Stimulated activated CD8-positive, alpha-beta memory T cell treated with anti-CD3 and anti-CD28 coated beads, Interleukin-7, amount 100 ng/mL, for 48 hours (primary cell): ENCODE measurements at regions not wholly inside any gene's neighbourhood (a gene's known extent, or its start where the extent isn't known, plus 50 kb on each side); places are given as distances from the start of the nearest gene placed in this dataset.
"Not testable (repeated sequence)": the region's sequence is repeated elsewhere in the genome, so short reads cannot be mapped to it uniquely, and the experiment has no call there.

Experiments
- DNase-seq, 2 donors: peaks; one replicate each; pipeline ENCODE4 v3.0.0-alpha.2; 2020; ENCODE audit warnings: low read depth in 1 of 2; ENCODE audit errors: extremely low read depth in 1 of 2

DNA sequence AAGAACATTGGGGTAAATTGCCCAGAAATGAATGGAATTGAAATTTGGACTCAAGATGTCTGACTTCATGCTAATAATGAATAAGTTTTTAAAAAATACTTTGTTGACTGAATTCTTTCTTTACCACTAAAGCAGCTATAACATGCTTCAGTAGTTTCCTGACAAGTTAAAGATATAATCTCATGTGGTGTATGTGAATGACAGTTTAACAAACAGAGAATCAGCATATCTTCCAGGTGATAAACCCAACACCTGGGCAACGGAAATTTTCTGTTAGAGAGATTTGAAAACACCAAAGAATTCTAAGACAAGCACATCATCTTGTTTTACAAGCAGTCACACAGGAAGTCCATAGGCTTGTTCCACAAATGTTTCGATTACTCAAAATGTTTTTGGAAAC is 372.6 kb upstream of the VRK2 start:
- DNase-seq = no peak

DNA sequence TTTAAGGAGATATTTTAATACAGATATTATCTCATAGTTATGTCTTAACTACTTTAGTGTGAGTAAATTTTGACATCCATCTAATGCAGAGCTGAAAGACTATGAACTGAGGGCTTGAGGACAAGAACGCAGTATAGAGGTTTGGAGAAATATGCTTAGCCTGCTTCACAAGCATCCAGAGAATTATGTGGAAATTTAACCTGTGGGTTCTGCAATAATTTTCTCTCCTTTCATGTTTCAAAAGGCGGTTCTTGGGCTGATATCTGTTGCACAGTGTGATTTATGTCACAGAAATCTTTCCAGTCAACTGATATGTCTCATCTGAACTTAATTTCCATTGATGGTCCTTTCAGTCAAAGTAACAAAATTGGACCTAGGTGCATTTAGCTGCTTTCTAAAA is 371.9 kb upstream of the VRK2 start:
- DNase-seq = no peak

DNA sequence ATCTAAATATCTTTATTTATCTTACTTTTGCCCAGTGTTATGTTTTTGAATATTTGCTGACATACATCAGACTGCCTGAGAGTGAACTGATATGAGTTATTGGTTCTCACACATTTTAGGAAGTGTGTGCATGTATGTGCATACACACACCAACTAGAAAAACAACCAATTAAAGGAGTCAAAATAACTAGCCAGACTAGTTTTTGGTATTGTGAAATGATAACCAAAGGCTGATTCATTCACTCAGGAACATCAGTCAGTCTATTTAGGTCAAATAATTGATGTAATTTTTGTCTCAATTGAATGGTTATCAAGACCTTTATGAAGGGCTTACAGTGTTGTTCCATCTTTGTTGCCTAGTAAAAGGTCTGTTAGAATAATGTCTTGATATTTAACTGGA is 369.3 kb upstream of the VRK2 start:
- DNase-seq = no peak

DNA sequence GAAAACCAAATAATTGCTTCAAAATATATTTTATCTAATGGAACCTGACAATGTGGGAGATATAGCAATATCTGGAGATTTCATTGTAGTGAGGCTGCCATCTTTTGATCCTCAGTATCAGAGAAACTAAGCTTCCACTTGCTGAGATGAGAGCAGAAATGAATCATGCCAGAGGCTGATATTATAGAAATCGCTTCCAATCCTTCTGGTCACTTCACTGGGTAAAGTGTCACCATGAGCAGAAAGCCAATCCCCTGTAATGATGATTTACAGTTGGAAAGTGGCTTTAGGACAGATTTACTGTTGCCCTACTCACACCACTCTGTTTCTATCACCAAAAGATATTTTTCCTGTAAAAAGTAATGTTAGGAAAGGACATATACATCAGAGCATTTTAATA is 365.0 kb upstream of the VRK2 start:
- no peak for DNase-seq

DNA sequence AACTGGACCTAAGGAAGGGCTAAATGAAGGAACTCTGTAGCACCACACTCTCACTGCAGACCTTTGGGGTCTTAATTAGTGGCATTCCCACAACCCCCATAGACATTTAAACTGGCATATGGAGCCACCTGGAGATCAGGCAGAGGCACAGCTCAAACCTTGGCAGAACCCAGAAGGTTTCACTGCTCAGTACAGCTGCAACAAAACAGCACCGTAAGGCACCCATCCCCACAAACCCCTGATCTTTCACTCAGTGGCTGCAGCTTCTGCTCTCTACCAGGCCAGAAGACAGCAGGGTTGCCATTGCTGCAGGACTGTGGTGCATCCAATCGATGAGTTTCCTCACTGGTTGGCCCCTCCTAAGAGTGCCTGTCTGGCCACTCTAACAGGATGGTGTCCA is 361.6 kb upstream of the VRK2 start:
- DNase-seq = no peak

DNA sequence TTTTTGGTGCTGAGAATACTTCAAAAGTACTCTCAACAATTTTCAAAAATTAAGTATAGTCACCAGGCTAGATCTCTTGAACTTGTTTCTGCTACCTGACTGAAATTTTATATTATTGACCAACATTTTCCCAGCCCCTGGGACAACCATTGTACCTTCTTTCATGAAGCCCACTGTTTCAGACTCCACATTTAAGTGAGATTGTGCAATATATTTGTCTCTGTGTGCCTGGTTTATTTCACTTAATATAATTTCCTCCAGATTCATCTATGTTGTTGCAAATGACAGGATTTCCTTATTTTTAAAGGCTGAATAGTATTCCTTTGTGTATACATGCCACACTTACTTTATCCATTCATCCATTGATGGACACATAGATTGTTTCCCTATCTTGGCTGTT is 354.2 kb upstream of the VRK2 start:
- DNase-seq = no peak

DNA sequence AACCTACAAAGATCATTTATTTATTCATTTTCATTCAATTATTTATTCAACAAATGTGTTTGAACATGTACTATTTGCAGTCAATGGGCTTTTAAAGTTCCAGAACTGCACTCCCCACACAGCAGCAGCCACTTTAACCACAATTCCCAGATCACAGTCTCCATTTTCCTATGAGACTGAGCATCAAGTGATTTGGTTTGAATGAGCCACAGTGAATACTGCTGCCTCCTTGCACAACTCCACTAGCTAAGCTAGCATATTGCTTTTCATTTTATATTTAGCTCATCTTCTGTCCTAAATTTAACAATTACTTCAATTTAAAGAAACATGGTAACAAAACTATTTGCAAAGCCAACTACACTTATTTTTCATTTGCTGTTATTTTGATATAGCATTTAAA is 353.4 kb upstream of the VRK2 start:
- no peak for DNase-seq

DNA sequence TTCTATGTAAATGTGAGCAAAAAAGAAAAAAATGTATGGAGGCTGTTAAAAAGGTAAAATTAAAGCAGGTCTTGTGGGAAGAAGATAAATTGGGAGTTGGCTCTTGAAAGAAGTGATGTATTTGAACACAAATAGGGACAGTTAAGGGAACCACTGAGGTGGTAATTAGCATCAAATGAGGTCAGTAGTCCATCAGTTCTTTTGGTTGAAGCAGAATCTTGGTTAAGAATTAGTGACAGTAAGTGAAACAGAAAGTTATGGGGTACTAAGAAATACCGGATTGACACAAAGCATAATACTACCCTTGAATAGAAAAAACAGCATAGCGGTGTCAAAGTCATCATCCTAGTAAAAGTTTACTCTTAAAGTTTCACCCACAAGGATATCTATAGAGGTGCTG is 352.6 kb upstream of the VRK2 start:
- no peak for DNase-seq

DNA sequence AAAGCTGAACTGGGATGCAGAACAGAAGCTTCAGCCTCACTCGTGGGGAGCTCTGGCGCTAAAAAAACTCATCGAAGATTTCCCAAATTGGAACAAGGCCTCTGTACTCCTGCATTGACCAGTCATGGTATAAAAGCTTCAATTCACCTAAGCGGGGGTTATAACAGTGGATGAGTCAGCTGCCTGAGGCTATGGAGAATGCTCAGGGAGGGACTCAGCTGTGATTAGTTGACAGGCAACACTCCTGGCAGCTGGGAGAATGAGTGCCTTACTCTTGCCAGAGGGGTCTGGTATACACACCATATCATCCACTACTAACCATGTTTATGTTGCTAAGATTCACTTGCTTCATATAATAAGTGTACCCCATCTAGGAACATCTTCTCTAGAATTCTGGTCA is 350.6 kb upstream of the VRK2 start:
- no peak for DNase-seq

DNA sequence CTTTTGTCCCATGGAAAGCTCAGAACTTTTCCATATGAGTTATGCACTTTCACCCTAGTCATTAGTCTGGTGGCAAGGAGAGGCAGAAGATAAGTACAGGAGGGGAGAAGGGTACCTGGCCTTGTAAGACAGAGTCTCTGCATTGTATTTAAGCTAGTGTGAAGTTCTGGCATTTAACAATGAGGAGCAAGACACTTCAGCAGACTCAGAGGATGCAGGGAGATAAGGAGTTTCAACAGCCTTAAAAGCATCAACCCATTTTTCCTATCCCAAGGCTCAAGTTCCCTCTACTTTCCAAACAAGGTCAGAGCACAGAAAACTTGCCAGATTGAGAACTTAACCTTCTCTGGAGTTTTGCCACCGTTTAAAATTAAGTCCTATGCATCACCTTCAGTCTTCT is 348.2 kb upstream of the VRK2 start:
- no peak for DNase-seq

DNA sequence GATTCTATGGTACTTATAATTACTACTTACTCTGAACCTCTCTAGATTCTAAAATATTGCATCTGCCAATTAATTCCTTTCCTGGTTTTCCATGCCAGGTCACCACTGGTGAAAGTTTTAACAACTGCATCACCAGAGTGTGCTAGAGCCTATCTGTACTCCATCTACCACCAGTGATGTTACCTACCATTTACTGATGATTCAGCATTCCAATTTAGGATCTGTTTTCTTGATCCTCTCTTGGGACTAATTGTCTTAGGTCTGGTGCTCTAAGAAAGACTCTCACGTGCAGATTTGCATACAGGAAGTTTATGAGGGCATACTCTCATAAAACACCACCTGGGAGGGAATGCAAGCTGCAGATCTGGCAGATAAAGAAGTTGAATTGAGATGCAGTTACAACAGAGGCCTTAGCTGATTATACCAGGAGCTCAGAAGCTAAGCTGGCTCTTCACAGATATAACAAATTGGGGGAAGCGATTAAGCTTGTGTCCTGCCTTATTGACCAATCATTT is 347.6 kb upstream of the VRK2 start:
- no peak for DNase-seq

DNA sequence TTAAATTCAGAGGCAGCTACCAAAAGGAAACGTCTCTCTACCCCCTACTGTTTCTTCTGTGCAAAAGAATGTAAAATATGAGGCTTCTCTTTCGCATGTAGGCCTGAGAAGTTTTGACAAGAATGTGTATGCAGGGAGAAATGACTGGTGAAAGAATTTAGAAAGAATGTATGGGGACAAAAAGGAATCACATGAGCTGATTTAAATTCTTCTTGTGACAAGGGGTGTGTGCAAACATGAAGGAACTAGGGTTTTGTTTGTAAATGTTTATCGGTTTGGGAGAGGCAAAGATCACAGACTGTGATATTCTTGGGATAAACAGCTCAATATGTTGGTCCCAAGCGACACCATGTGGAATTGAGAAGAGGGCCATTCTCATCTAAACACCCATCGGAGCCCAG is 345.2 kb upstream of the VRK2 start:
- no peak for DNase-seq

DNA sequence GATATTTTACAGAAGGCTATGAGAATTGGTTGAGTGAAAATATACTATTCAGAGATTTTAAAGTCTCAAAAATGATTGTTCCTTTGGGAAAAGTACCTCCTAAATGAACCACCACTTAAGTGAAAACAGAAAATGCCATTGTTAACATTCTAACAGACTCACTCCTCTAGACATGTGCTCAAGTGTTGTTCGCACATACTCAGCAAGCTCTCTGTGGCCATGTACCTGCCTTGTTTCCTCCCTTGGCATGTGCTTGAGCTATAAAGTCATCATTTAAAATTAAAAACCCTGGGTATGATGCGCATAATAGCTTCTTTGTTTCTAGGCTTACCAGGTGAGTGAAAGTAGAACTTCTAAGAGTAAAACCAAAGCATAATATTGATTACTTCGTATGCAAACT is 343.2 kb upstream of the VRK2 start:
- no peak for DNase-seq

DNA sequence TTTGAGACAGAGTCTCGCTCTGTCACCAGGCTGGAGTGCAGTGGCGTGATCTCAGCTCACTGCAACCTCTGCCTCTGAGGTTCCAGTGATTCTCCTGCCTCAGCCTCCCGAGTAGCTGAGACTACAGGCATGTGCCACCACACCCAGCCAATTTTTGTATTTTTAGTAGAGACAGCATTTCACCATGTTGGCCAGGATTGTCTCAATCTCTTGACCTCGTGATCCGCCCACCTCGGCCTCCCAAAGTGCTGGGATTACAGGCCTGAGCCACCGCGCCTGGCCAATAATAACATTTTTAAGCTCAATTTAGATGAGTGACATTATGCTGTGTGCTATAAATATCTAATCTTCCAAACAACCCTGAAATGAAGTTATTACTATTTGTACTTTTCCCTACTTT is 338.8 kb upstream of the VRK2 start:
- not testable (repeated sequence) for DNase-seq

DNA sequence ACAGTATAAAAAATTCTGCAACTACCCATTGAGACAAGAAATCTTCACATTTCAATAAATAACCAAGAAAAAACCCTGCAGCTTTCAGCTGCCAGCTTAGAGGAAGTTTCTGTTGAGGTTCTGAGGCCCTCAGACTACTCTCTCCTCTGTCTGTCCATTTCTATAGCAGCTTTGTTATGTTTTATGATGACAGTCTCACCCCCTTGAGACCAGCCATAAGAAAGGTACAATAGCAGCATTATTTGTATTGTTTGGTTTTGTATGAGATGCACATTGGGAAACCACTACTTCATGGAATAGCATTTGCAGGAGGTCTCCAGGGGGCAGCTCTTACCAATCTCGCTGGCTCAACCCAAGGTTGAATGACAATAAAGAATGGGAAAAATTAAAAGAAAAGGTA is 334.6 kb upstream of the VRK2 start:
- DNase-seq = no peak

DNA sequence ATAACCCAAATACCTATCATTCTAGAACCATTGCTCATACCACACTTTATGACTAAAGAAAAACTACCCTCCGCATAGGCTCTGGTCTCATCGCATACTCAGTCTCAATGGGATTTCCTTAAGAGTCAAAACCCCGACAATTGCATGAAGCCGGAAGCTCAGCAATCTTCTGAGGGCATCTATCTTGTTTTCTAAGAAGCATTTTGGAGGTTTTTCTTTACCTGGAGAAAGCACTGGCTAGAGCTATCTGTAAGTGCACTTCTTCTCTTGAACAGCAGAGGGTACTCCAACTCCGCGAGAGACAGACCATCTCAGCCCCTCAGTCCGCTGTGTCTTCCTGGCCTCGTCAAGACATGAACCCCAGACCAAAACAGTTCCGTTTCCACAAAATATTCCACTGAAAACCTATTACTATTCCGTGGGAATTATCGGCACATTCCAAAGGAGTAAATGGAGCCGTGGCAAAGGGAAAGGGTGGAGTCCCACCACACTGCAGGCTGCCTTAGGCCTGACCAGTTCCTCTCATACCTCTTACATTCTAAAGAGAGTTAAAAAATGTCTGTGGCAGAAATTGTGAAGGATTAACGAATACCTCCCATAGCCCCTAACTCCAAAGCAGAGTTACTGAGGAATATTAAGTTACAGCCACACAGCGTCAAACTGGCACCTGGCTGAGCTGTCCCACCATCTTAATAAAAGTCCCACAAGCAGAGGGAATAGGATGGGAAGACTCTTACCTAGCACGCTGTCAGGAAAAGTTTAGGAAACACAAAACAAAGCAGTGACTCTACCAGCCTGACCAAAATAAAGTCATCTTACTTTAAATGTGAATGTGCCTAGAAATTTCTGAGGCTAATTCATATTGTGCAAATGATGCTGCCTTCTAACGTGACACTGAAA is 325.6 kb upstream of the VRK2 start:
- DNase-seq = peak in 1 of 2 donors; percentile 3

DNA sequence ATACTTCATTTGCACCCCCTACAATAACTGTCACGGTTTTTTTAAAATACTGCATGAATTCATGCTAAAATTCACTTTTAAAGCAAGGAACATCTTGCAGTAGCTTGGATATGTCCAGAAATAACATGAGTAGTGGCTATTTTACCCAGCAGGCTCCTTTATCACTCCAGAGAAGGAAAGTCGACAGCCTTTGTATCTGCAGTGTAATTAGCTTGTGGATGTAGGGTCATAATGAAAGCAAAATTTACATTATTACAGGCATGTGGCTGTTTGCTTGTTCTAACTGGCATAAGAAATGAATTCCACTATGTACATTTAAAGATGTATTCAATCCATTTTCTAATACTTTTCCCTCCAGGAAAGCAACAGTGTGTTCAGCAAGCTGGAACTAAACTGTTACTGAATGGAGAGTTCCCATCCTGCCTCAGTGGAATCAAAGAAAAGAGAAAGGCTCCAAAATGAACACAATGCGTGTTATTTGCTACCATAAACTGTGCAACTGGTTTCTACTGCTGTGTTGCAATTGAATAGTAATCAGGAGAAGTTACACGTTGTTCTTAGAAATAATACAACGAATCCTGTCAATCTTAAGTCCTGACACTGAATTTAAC is 321.2 kb upstream of the VRK2 start:
- no peak for DNase-seq

DNA sequence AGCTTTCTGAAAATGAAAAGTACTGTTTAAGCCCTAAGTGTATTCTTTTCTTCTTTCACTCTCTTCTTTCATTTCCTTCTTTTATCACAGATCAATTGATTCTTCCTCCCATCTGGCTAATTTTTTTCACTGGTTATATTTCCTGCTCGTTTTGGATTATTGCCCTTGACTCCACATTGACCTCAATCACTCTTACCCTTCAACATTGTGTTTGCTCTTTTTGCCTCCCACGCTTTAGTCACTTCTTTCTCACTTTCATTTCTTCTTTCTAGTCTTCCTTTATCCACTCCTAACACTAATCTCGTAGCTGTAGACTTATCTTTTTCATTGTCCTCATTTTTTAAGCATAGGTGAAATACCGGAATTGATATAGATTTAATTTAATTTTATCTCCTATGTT is 320.3 kb upstream of the VRK2 start:
- DNase-seq = no peak

DNA sequence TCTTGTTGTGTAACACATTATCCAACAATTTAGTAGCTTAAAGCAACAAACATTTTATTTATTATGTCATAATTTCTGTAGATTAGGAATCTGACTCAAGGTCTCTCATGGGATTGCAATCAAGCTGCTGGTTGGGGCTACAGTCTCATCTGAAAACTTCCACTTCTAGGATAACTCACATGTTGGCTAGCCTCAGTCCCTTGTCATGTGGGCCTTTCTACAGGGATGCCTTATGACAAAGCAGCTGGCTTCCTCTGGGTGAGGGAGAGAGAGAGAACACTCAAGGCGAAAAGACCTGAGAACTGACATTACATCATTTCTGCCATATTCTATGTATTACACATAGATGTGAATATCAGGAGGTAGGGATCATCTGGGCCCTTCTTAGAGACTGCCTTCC is 317.9 kb upstream of the VRK2 start:
- DNase-seq = no peak

DNA sequence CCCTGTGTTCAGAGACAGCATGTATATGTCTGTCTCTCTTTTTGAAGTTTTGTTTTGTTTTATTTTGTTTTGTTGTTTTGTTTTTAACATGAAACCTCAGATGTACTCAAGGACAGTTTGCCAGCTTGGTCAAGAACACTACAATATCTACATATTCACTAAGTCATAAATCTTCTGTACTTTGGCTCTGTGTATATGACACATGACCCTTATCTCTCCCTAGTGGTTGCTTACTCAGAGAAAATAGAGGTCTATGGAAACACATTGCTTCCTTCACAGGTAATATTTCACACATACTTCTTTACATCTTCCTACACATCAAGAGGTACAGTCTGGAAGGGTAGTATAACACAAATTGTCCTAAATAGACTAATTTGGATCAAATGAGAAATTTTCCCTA is 312.6 kb upstream of the VRK2 start:
- DNase-seq = no peak

DNA sequence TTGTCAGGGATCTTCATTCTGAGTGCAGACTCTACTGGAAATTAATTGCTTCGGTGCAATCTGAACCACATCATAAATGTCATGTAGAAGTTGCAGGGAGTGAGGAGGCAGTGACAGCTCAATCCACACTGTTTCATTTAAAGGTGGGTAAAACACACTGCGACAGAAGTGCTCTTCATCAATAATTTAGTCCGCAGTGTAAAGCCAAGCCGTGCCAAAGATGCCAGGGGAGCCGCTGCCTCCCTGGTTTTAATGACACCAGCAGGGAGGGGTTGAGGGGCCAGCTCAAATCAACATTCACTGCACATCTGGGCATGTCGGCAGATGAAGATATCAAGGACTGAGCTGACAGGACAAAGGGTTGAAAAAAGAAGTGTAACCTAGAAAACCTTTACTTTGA is 305.7 kb upstream of the VRK2 start:
- no peak for DNase-seq

DNA sequence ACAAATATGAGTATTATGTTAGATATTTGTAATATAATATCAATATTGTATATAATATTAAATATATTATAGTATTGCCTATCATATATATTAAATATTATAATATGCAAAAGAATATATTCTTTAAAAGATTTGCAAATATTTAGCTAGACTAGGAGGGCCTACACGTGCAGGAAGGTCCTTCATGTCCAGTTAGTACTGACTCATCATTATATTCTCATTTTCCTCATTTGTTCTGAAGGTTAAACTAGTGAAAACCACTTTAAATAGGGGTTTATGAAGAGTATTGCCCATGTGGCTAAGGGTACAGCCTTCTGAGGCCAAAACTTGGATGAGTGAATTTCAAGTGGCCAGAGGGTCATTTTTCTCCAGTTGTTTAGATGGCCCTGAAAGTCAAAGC is 293.0 kb upstream of the VRK2 start:
- no peak for DNase-seq
